ENCODE measurements at regions not wholly inside any gene's neighbourhood (a gene's known extent, or its start where the extent isn't known, plus 50 kb on each side); places are given as distances from the start of the nearest gene placed in this dataset.

DNA sequence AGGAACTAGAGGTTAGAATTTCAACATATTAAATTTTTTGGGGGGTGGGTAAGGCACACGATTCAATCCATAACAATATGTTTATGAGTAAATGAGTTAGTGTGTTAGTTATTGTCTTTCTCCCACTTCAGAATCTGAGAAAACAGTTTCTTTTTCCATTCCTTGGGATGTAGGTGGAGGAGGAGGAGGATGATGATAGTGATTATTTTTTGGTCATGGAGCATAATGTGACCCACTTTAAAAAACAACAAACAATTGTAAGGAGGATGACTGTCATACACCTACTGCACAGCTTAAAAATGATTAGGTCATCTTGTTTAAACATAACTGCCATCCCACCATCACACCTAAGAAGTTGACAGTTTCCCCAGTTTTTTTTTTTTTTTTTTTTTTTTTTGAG lies 148.7 kb downstream of the CDRT15L2 start:
- TF ChIP-seq KDM1A (IDR thresholded peaks at IDR 0.05; ENCODE audit: low read depth) (no peak), EP300 (IDR thresholded peaks at IDR 0.05) (no peak), CEBPB (IDR thresholded peaks at IDR 0.05) (no peak), ZC3H11A (IDR thresholded peaks at IDR 0.05) (no peak), BHLHE40 (IDR thresholded peaks at IDR 0.05; ENCODE audit: low read depth, low read length) (no peak)
- TF ChIP-seq, protein P1, sequence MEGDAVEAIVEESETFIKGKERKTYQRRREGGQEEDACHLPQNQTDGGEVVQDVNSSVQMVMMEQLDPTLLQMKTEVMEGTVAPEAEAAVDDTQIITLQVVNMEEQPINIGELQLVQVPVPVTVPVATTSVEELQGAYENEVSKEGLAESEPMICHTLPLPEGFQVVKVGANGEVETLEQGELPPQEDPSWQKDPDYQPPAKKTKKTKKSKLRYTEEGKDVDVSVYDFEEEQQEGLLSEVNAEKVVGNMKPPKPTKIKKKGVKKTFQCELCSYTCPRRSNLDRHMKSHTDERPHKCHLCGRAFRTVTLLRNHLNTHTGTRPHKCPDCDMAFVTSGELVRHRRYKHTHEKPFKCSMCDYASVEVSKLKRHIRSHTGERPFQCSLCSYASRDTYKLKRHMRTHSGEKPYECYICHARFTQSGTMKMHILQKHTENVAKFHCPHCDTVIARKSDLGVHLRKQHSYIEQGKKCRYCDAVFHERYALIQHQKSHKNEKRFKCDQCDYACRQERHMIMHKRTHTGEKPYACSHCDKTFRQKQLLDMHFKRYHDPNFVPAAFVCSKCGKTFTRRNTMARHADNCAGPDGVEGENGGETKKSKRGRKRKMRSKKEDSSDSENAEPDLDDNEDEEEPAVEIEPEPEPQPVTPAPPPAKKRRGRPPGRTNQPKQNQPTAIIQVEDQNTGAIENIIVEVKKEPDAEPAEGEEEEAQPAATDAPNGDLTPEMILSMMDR (IDR thresholded peaks at IDR 0.05): no peak

All from A549 (cell line).